Ecto neural progenitor cell (in vitro differentiated cells): ENCODE measurements at regions not wholly inside any gene's neighbourhood (a gene's known extent, or its start where the extent isn't known, plus 50 kb on each side); places are given as distances from the start of the nearest gene placed in this dataset.

Source experiments
- DNase-seq: peaks from one replicate; pipeline ENCODE4 v3.0.0-alpha.2; 2018; ENCODE audit warnings: low spot score

- no peak for DNase-seq
Observed at GRCh38 chr4:53813998-53814397, 222.7 kb upstream of the LNX1 start.

GRCh38 chr4:53810643-53811042 lies 219.4 kb upstream of the LNX1 start:
- no peak for DNase-seq

GRCh38 chr4:53809816-53810215 lies 218.5 kb upstream of the LNX1 start:
- no peak for DNase-seq

GRCh38 chr4:53805291-53805690 lies 214.0 kb upstream of the LNX1 start:
- DNase-seq = no peak

GRCh38 chr4:53804719-53805118 lies 213.4 kb upstream of the LNX1 start:
- DNase-seq = no peak

- no peak for DNase-seq
Observed at GRCh38 chr4:53802500-53802899, 211.2 kb upstream of the LNX1 start.

- DNase-seq = no peak
Observed at GRCh38 chr4:53801373-53801772, 210.1 kb upstream of the LNX1 start.

GRCh38 chr4:53800741-53801140 lies 209.5 kb upstream of the LNX1 start:
- no peak for DNase-seq

GRCh38 chr4:53793096-53793495 lies 201.8 kb upstream of the LNX1 start:
- DNase-seq = no peak

- DNase-seq = no peak
Observed at GRCh38 chr4:53790286-53790685, 199.0 kb upstream of the LNX1 start.

GRCh38 chr4:53788621-53789020 lies 197.3 kb upstream of the LNX1 start:
- DNase-seq = no peak

- no peak for DNase-seq
Observed at GRCh38 chr4:53788011-53788410, 196.7 kb upstream of the LNX1 start.

GRCh38 chr4:53786632-53787031 lies 195.3 kb upstream of the LNX1 start:
- no peak for DNase-seq

- no peak for DNase-seq
Observed at GRCh38 chr4:53785996-53786395, 194.7 kb upstream of the LNX1 start.

GRCh38 chr4:53784112-53784511 lies 192.8 kb upstream of the LNX1 start:
- DNase-seq = no peak

- DNase-seq = no peak
Observed at GRCh38 chr4:53783208-53783859, 192.0 kb upstream of the LNX1 start.

- DNase-seq = no peak
Observed at GRCh38 chr4:53782458-53782845, 191.2 kb upstream of the LNX1 start.

GRCh38 chr4:53781629-53782457 lies 190.6 kb upstream of the LNX1 start:
- DNase-seq = no peak

- no peak for DNase-seq
Observed at GRCh38 chr4:53780736-53781400, 189.6 kb upstream of the LNX1 start.

- no peak for DNase-seq
Observed at GRCh38 chr4:53779025-53779424, 187.7 kb upstream of the LNX1 start.

GRCh38 chr4:53778155-53778554 lies 186.9 kb upstream of the LNX1 start:
- no peak for DNase-seq

- DNase-seq = no peak
Observed at GRCh38 chr4:53777244-53777984, 186.1 kb upstream of the LNX1 start.
